Cardiac muscle cell (in vitro differentiated cells and primary cell): ENCODE measurements at regions not wholly inside any gene's neighbourhood (a gene's known extent, or its start where the extent isn't known, plus 50 kb on each side); places are given as distances from the start of the nearest gene placed in this dataset.

Experiments used
- DNase-seq, 2 donors: peaks; one replicate each; pipeline versions ENCODE4 v3.0.0 to v3.0.0-alpha.2; 2010 to 2017; ENCODE audit warnings: low read depth in 1 of 2, low spot score in 1 of 2
- H3K27ac ChIP-seq: fragments of 200-600 bp; sonication (generic); 2 replicates; pipeline ENCODE4 v1.5.1; 2016
- H3K27me3 ChIP-seq: fragments of 200-600 bp; sonication (generic); 2 replicates; pipeline ENCODE4 v1.6.0; 2016; ENCODE audit warnings: control low read depth
- H3K36me3 ChIP-seq: fragments of 200-600 bp; sonication (generic); 2 replicates; pipeline ENCODE4 v1.5.1; 2016; ENCODE audit warnings: control low read depth
- H3K4me1 ChIP-seq: fragments of 200-600 bp; sonication (generic); 2 replicates; pipeline ENCODE4 v1.8.1; 2017; ENCODE audit warnings: low read depth, mild to moderate bottlenecking, mixed run types
- H3K4me3 ChIP-seq: fragments of 200-600 bp; sonication (generic); 2 replicates; pipeline ENCODE4 v1.5.1; 2016; ENCODE audit warnings: mild to moderate bottlenecking
- H3K9me3 ChIP-seq: fragments of 200-600 bp; sonication (generic); 2 replicates; pipeline ENCODE4 v1.5.1; 2017; ENCODE audit warnings: low read depth, mild to moderate bottlenecking, control low read depth
- CTCF ChIP-seq: IDR thresholded peaks from 2 replicates; pipeline ENCODE4 v1.5.1; 2012; ENCODE audit warnings: low read depth, mild to moderate bottlenecking, low read length

DNA sequence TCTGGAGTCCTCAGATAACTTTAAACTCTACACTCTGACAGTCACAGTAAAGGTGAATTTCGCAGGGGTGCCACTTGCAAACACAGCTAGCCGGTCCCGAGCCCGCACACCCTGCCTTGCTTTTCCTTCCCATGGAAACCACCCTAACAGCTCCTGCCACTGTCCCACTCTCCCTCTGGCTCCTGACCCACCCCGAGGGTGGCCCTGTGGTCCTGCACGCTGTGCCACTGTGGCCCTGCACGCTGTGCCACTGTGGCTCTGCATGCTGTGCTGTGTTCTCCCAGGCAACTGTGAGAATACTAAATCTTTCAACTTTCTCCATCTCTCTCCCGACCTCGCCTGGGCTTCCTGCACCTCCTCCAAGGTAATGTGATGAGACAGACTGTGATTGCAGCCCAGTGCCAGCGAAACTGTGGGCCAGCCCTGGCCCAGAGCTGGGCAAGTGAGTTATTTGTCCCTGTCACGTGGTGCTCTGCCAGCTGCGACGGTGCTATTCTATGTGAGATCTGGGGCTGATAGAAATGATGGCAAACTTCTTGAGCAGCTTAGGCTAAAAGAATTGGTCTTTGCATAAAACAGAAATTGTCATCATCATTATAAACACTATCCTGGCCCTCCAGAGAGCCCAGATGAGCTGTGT is 63.4 kb upstream of the TARBP1 start:
- DNase-seq = no peak
- TF ChIP-seq CTCF = no peak
- Histone ChIP-seq H3K36me3 (no peaks in the 10 kb centered on the region), H3K27me3 (no peaks in the 10 kb centered on the region), H3K27ac (peak overlapping the region; percentile 94), H3K9me3 (no peaks in the 10 kb centered on the region), H3K4me1 (peaks cover 75% of the 10 kb centered on the region), H3K4me3 (no peak overlapping the region)

- no peak for TF ChIP-seq CTCF
- Histone ChIP-seq H3K27ac (peak overlapping the region; percentile 94), H3K4me3 (no peak overlapping the region), H3K27me3 (no peaks in the 10 kb centered on the region), H3K9me3 (no peaks in the 10 kb centered on the region), H3K36me3 (no peaks in the 10 kb centered on the region), H3K4me1 (peaks cover 84% of the 10 kb centered on the region)
- DNase-seq = peak in 1 of 2 donors; percentile 62
Measured at GRCh38 chr1:234541286-234541975, 62.5 kb upstream of the TARBP1 start.

DNA sequence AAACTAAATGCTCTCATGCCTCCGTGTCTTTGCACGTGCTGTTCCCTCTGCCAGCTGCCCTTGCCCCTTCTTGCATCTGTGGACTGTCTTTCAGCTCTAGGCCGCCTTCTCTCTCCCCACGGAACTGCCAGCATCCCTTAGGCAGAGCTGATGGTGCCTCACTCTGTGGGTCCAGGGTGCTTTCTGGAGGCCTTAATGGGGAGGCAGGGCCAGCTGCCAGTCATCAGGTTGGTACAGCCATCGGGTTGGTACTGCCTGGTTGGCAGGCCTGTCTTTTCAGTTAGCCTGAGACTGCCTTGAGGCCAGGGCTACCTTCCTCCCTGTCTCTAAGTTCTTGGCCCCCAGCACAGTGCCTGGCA is 61.4 kb upstream of the TARBP1 start:
- DNase-seq = no peak
- Histone ChIP-seq H3K9me3 (no peaks in the 10 kb centered on the region), H3K36me3 (no peaks in the 10 kb centered on the region), H3K4me1 (peaks cover 87% of the 10 kb centered on the region), H3K27ac (peak overlapping the region; percentile 97), H3K27me3 (no peaks in the 10 kb centered on the region), H3K4me3 (no peak overlapping the region)
- no peak for TF ChIP-seq CTCF

- H3K27me3 ChIP-seq = no peaks in the 10 kb centered on the region
- H3K4me3 ChIP-seq = no peak overlapping the region
- no peak for TF ChIP-seq CTCF
- peak overlapping the region; percentile 97 for H3K27ac ChIP-seq
- no peak for DNase-seq
- H3K36me3 ChIP-seq = no peaks in the 10 kb centered on the region
- H3K4me1 ChIP-seq = peaks cover 87% of the 10 kb centered on the region
- H3K9me3 ChIP-seq = no peaks in the 10 kb centered on the region
Measured at GRCh38 chr1:234539666-234540403, 60.9 kb upstream of the TARBP1 start.

- H3K27ac ChIP-seq = peak overlapping the region; percentile 97
- H3K4me1 ChIP-seq = peaks cover 89% of the 10 kb centered on the region
- DNase-seq = peak in 1 of 2 donors; percentile 76
- no peaks in the 10 kb centered on the region for H3K36me3 ChIP-seq
- TF ChIP-seq CTCF = no peak
- H3K27me3 ChIP-seq = no peaks in the 10 kb centered on the region
- H3K4me3 ChIP-seq = no peak overlapping the region
- no peaks in the 10 kb centered on the region for H3K9me3 ChIP-seq
Measured at GRCh38 chr1:234538930-234539649, 60.1 kb upstream of the TARBP1 start.
